Spleen (tissue), 11 donors: ENCODE measurements at regions not wholly inside any gene's neighbourhood (a gene's known extent, or its start where the extent isn't known, plus 50 kb on each side); places are given as distances from the start of the nearest gene placed in this dataset.

ENCODE experiments used
- DNase-seq: peaks from one replicate; pipeline ENCODE4 v3.0.0-alpha.2; 2020
- H3K27ac ChIP-seq, 8 donors: fragments of 200-600 bp; sonication (generic) in 7 of 8; 1 replicate in 4 of 8; 2 replicates in 4 of 8; pipeline versions ENCODE4 v1.5.0 to v1.8.0; 2016 to 2021; ENCODE audit warnings: inconsistent platforms in 4 of 8, mild to moderate bottlenecking in 4 of 8, moderate library complexity in 1 of 8
- H3K27me3 ChIP-seq, 7 donors: fragments of 200-600 bp; sonication (generic) in 6 of 7; replicated peaks in 1 of 7; 1 replicate in 4 of 7; 2 replicates in 3 of 7; pipeline versions ENCODE4 v1.5.0 to v1.8.0; 2016 to 2021; ENCODE audit warnings: inconsistent platforms in 3 of 7, mild to moderate bottlenecking in 1 of 7
- H3K36me3 ChIP-seq, 6 donors: fragments of 200-600 bp; sonication (generic) in 5 of 6; 1 replicate in 4 of 6; 2 replicates in 2 of 6; pipeline versions ENCODE4 v1.5.0 to v1.8.0; 2016 to 2021; ENCODE audit warnings: inconsistent platforms in 2 of 6
- H3K4me1 ChIP-seq, 6 donors: fragments of 200-600 bp; sonication (generic) in 5 of 6; 1 replicate in 3 of 6; 2 replicates in 3 of 6; pipeline versions ENCODE4 v1.5.0 to v1.8.0; 2016 to 2021; ENCODE audit warnings: inconsistent platforms in 3 of 6
- H3K4me3 ChIP-seq, 8 donors: fragments of 200-600 bp; sonication (generic) in 7 of 8; 1 replicate in 4 of 8; 2 replicates in 4 of 8; pipeline versions ENCODE4 v1.5.0 to v1.8.0; 2016 to 2021; ENCODE audit warnings: inconsistent platforms in 4 of 8, mild to moderate bottlenecking in 4 of 8, moderate library complexity in 2 of 8
- H3K9me3 ChIP-seq, 8 donors: fragments of 200-600 bp; sonication (generic) in 7 of 8; 1 replicate in 4 of 8; 2 replicates in 4 of 8; pipeline versions ENCODE4 v1.5.0 to v1.8.0; 2016 to 2021; ENCODE audit warnings: inconsistent platforms in 4 of 8
- POLR2A ChIP-seq, 3 donors: fragments of 450-650 bp; IDR thresholded peaks; one replicate each; pipeline ENCODE4 v1.5.1; 2017; ENCODE audit warnings: antibody characterized with exemption in 3 of 3, mild to moderate bottlenecking in 1 of 3
- POLR2AphosphoS5 ChIP-seq, 3 donors: sonication (generic); formaldehyde crosslinking; IDR thresholded peaks; one replicate each; pipeline ENCODE4 v1.5.1; 2017; ENCODE audit warnings: antibody characterized with exemption in 3 of 3
- WGBS, 5 donors: extraction: QIAGEN DNeasy Blood & Tissue Kit in 3 of 5; methylation state at CpG; one replicate each; pipeline versions ENCODE4 v1.1.5 to v1.1.7; 2013 to 2018; 5-methylcytosine and 5-hydroxymethylcytosine counted together
- intact Hi-C: fragments of 100-400 bp; cut with DNase I; formaldehyde crosslinking; loops from one replicate; pipeline ENCODE4 v1.15.0; 2023; ENCODE audit warnings: low total_unique reads
- TF ChIP-seq, protein P1 (sequence below), 11 experiments: fragments of 200-600 bp in 7 of 11; fragments of 450-650 bp in 4 of 11; sonication (generic) in 4 of 11; IDR thresholded peaks in 8 of 11; conservative IDR thresholded peaks in 3 of 11; 1 replicate in 7 of 11; 2 replicates in 4 of 11; pipeline versions ENCODE4 v1.4.0 to v1.8.0; 2016 to 2021; ENCODE audit warnings: antibody characterized with exemption in 11 of 11, inconsistent platforms in 4 of 11, mild to moderate bottlenecking in 1 of 11
- donor health status: healthy with polysubstance abuse.
- donor health status: DM: no; HTN: no; CAD: no; lungs with moderate emphysema.
- donor health status: DM: no; HTN: no; CAD: no.
- donor health status: Bipolar disorder and iron deficiency.
- donor health status: healthy.
- donor health status: DM: no; HTN: no; CAD: no.
- donor health status: DM: yes; HTN: yes; CAD: no.

DNA sequence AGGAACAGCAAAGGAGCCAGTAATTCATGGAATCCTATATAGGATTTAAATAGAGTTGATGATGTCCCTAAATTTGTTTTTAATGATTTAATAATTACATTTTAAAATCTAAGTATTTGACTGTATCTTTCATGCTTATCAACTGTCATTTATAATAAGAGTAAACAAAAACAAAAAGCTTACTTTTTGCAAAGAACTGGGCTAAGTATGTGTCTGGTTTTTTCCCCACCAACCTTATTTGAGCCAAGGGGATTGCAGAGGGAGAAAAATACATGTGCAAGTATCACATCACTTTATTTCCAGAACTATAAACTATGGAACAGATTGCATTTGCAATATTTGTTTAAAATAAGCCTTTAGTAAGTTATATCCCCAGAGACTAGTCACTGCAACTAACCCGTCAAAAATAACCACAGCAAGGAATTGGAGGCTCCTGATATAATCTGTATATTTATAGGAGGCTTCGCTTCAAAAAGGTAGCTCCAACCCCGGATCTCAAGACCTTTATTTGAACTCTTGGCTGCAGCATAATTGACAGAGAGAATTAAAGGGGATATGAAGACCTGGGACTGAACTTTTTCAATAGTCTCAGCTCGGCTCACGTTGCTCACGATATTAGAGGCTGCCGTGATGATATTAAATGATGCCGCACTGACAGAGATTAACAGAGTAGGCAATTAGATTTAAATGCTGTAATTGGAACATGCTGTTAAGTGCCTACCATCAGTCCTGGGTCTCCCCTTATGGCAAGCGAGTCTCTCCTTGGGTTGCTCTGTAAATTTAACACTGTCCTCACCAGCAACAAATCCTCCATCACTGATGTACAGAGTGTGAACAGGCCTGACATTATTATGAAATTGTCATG is 329.1 kb upstream of the NFIA start:
- H3K27ac ChIP-seq: no peak overlapping the region
- peaks cover 0 to 4% (median 0%) of the 10 kb centered on the region in 6 donors for H3K4me1 ChIP-seq
- TF ChIP-seq POLR2AphosphoS5 (IDR thresholded peaks at IDR 0.05) (no peak), POLR2A (IDR thresholded peaks at IDR 0.05) (no peak)
- TF ChIP-seq, protein P1, sequence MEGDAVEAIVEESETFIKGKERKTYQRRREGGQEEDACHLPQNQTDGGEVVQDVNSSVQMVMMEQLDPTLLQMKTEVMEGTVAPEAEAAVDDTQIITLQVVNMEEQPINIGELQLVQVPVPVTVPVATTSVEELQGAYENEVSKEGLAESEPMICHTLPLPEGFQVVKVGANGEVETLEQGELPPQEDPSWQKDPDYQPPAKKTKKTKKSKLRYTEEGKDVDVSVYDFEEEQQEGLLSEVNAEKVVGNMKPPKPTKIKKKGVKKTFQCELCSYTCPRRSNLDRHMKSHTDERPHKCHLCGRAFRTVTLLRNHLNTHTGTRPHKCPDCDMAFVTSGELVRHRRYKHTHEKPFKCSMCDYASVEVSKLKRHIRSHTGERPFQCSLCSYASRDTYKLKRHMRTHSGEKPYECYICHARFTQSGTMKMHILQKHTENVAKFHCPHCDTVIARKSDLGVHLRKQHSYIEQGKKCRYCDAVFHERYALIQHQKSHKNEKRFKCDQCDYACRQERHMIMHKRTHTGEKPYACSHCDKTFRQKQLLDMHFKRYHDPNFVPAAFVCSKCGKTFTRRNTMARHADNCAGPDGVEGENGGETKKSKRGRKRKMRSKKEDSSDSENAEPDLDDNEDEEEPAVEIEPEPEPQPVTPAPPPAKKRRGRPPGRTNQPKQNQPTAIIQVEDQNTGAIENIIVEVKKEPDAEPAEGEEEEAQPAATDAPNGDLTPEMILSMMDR (IDR thresholded peaks at IDR 0.05 in 8 of 11, conservative IDR thresholded peaks at IDR 0.05 in 3 of 11): no peak
- no peaks in the 10 kb centered on the region for H3K9me3 ChIP-seq
- H3K4me3 ChIP-seq: no peak overlapping the region
- intact Hi-C loops: no loop called here
- H3K27me3 ChIP-seq: no peaks in the 10 kb centered on the region
- no peaks in the 10 kb centered on the region for H3K36me3 ChIP-seq
- no peak for DNase-seq
- WGBS, 5 donors: 89 to 95% (median 92%) methylated on average over 9 of the region's 9 CpGs

DNA sequence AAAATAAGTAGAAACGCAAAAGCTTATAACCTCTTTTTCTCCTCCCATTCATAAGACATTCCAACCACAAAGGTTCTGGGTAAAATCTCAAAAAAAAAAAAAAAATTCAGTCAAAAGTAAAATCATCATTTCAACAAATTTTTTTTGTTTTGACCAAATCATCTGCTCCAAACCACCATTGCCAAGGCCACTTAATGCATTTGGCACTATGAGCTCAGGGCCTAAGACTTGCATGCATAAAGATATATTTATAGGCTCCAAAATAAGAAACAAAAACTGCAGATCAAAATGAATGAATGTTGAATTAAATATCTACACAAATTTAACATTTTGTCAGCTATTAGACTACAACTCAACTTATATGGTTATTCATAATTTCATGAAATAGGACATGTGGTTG is 331.1 kb upstream of the NFIA start:
- DNase-seq: no peak
- H3K9me3 ChIP-seq: no peaks in the 10 kb centered on the region
- no peaks in the 10 kb centered on the region for H3K27me3 ChIP-seq
- TF ChIP-seq POLR2A (IDR thresholded peaks at IDR 0.05) (no peak), POLR2AphosphoS5 (IDR thresholded peaks at IDR 0.05) (no peak)
- TF ChIP-seq, protein P1 (IDR thresholded peaks at IDR 0.05 in 8 of 11, conservative IDR thresholded peaks at IDR 0.05 in 3 of 11): no peak
- WGBS, 5 donors: 89 to 98% (median 91%) methylated on average over 1 of the region's 1 CpG
- no peak overlapping the region for H3K27ac ChIP-seq
- peaks cover 0 to 4% (median 0%) of the 10 kb centered on the region in 6 donors for H3K4me1 ChIP-seq
- no peak overlapping the region for H3K4me3 ChIP-seq
- intact Hi-C loops: no loop called here
- H3K36me3 ChIP-seq: no peaks in the 10 kb centered on the region

DNA sequence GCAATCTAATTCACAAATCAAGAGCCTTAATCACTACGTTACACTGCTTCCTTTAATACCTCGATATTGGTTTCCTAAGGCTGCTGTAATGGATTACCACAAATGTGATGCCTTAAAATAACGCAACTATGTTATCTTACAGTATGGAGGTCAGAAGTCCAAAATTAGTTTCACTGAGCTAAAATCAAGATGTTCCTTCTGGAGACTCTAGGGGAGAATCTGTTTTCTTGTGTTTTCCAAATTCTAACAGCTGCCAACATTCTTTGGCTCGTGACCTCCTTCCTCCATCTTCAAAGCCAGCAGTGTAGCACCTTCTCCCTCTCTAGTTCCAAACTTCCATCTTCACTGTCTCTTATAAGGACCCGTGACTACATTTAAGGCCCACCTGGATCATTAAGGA is 335.0 kb upstream of the NFIA start:
- no peaks in the 10 kb centered on the region for H3K4me1 ChIP-seq
- TF ChIP-seq POLR2AphosphoS5 (IDR thresholded peaks at IDR 0.05) (no peak), POLR2A (IDR thresholded peaks at IDR 0.05) (no peak)
- TF ChIP-seq, protein P1 (IDR thresholded peaks at IDR 0.05 in 8 of 11, conservative IDR thresholded peaks at IDR 0.05 in 3 of 11): no peak
- 86 to 96% (median 88%) methylated on average over 5 of the region's 5 CpGs for WGBS, 5 donors
- no peak overlapping the region for H3K27ac ChIP-seq
- H3K36me3 ChIP-seq: no peaks in the 10 kb centered on the region
- no peaks in the 10 kb centered on the region for H3K27me3 ChIP-seq
- DNase-seq: no peak
- intact Hi-C loops: no loop called here
- no peaks in the 10 kb centered on the region for H3K9me3 ChIP-seq
- no peak overlapping the region for H3K4me3 ChIP-seq

DNA sequence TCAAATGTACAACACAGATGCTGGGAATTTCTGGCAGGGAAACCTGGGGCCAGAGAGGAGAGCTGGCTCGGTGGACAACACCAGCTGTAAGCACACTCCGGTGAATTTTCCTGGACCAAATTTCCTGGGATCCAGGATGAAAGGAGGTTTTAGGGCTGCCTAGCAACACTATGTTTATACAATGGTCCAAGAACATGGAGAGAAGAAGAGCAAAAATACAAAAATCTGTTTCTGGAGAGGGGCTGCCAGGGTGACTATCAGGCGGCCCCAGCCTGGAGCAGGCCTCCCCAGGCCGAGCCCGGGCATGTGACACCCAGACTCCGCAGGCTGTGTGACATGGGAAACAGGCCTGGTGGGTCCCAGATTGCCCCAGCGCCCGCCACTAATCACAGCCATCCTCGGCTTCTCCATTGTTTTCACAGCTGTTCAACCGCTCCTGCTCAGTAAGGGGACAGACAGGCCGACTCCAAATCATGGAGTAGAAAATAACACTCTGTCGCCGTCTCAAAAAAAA is 336.0 kb upstream of the NFIA start:
- Histone ChIP-seq H3K9me3 (no peaks in the 10 kb centered on the region), H3K36me3 (no peaks in the 10 kb centered on the region), H3K4me3 (no peak overlapping the region), H3K27ac (no peak overlapping the region), H3K27me3 (no peaks in the 10 kb centered on the region), H3K4me1 (no peaks in the 10 kb centered on the region)
- TF ChIP-seq, protein P1 (IDR thresholded peaks at IDR 0.05 in 8 of 11, conservative IDR thresholded peaks at IDR 0.05 in 3 of 11): no peak
- TF ChIP-seq POLR2A (IDR thresholded peaks at IDR 0.05) (no peak), POLR2AphosphoS5 (IDR thresholded peaks at IDR 0.05) (no peak)
- WGBS, 5 donors: 81 to 90% (median 87%) methylated on average over 13 of the region's 13 CpGs
- intact Hi-C loops: no loop called here
- no peak for DNase-seq
